ENCODE measurements at regions not wholly inside any gene's neighbourhood (a gene's known extent, or its start where the extent isn't known, plus 50 kb on each side); places are given as distances from the start of the nearest gene placed in this dataset.

- TF ChIP-seq CTCF (IDR thresholded peaks at IDR 0.05) (no peak), POLR2A (IDR thresholded peaks at IDR 0.05) (no peak), EP300 (IDR thresholded peaks at IDR 0.05; ENCODE audit: low read depth) (no peak), POLR2AphosphoS5 (IDR thresholded peaks at IDR 0.05) (no peak)
These were observed 200.1 kb downstream of the DAD1 start for GRCh38 chr14:22388669-22389595.
